ENCODE measurements at regions not wholly inside any gene's neighbourhood (a gene's known extent, or its start where the extent isn't known, plus 50 kb on each side); places are given as distances from the start of the nearest gene placed in this dataset.

- no peak for DNase-seq (ENCODE audit: low read depth in 3 of 3)
These were observed 54.9 kb downstream of the NKX2-1 start for GRCh38 chr14:36465178-36465577.

- DNase-seq (ENCODE audit: low read depth in 3 of 3), result no peak
These were observed 57.1 kb downstream of the NKX2-1 start for GRCh38 chr14:36462890-36463289.

DNA sequence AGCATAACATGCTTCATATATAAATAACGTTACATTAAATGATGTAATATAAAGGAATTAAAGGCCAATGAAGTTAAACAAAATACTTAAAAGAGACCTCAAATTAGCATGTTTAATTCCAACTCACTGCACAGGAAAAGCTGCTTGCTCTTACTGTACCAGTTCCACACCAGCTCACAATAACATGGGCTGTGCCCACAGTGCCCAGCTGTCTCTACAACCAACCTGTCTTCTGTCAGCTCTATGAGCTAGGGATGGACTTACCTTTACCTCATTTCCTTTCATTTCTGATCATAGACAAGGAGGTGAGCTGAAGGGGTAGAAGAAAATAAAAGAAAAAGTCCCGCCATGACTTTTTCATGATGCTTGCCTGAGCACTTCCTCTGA lies 64.8 kb downstream of the NKX2-1 start:
- DNase-seq (ENCODE audit: low read depth in 3 of 3), result no peak

- no peak for DNase-seq (ENCODE audit: low read depth in 3 of 3)
These were observed 65.3 kb downstream of the NKX2-1 start for GRCh38 chr14:36454599-36455240.

DNA sequence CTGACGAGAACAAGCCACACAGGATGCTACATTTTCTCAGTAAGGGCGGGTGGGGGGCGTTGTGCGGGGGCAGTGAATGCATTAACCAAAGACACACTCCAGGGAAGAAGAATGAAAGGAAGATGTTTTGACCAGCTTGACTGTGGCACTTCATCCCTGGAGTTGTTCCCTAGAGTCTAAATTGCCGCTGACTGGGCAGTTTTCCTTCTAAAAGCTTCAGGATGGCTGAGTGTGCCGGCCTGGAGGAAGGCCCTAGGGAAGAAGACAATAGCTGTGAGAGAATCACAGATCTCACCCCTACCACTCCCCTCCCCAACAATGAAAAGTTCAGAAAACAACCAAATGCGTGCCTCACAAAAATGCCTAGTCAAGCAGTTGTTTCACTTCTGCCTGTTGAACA lies 67.2 kb downstream of the NKX2-1 start:
- DNase-seq (ENCODE audit: low read depth in 3 of 3), result no peak

DNA sequence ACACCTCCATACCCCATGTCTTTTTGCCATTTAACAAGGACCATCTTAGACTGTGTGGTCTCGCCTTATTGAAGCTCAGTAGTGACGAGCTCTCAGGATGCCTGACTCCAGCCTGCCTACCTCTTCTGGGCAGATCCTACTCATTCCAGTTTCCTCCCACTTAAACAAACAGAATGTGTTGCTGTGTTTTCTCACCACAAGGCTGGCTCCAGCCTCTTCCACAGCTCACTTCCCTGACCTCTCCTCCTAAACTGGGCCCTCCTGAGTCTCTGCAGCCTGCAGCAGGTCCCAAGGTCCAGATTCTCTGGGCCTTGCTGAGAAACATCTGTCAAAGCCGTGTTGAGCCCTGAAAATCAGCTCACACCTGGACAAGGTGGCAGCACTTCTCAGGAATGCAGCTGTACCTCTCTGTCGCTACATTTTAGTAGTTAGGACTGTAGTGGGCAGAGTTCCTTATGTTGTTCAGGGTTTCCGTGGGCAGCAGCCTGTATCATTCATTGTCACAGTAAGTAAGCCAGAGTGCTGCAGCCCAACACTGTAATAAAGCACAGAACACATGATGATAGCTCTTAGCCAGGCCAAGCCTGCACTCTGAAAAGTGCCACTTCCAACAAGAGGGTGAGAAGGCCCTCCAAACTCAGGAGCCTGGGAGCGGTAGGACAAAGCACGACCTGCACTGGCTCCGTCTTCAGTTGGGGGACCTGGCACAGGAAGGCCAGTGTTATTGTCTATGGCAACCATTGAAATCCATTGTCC lies 68.5 kb downstream of the NKX2-1 start:
- DNase-seq (ENCODE audit: low read depth in 3 of 3), result no peak

- DNase-seq (ENCODE audit: low read depth in 3 of 3), result no peak
These were observed 69.5 kb downstream of the NKX2-1 start for GRCh38 chr14:36450550-36450949.

DNA sequence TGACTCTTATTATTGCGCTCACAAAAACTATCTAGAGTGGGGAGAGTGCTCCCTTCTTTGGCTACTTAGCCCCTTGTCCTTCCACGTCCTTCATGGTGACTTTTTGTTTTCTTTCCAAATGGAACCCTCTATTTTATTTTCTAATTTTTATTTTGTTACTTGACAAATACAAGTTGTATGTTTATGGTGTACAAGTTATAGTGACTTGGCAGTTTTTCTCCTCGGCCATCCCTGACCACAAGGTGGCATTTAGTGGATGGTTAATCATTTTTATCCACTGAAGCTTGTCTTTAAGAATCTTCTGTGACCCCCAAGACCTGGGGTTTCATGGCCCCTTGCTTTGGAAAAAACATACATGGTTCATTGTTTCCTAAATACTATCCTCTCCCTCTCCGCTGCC lies 70.1 kb downstream of the NKX2-1 start:
- DNase-seq (ENCODE audit: low read depth in 3 of 3), result no peak

GRCh38 chr14:36443374-36443773 lies 76.7 kb downstream of the NKX2-1 start:
- no peak for DNase-seq (ENCODE audit: low read depth in 3 of 3)

DNA sequence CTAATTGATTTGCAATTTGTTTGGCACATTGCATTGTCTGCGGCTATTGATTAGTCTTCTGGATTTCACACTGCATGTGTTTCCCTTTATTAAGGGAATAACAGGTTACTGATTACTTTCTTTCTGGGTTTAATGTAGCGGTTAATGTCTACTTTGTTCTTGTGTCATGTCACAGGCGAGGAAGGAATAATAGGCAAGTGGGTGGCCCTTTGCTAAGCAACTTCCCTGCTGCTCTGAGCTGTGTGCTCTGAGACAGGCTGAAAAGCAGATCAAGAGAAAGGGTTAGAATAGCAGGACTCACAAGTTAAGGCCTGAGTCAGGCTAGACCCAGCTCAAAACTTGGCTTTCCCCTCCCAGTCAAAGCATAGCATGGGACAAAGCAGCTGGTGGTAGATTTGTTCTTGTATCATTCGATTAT lies 77.2 kb downstream of the NKX2-1 start:
- DNase-seq (ENCODE audit: low read depth in 3 of 3), result no peak

GRCh38 chr14:36441283-36441682 lies 78.7 kb downstream of the NKX2-1 start:
- no peak for DNase-seq (ENCODE audit: low read depth in 3 of 3)

DNA sequence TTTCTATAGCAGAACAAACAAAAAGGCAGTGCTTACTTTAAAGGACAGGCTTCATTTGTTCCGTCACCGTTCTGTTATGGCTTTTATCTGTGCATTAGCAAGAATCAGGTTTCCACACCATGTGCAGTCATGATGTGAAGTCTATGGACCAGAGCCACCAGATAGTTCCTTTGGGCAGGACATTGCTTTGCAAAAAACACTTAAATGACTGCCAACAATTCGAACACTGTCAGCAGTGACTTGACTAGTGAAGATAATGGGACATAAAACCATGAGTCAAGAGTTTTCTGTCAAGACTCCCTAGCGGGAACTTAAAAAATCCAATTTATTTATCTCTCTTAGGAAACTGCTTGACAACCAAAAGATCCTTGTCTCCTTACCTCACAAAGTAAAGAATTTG lies 80.3 kb downstream of the NKX2-1 start:
- DNase-seq (ENCODE audit: low read depth in 3 of 3), result no peak

GRCh38 chr14:36438883-36439282 lies 81.1 kb downstream of the NKX2-1 start:
- DNase-seq (ENCODE audit: low read depth in 3 of 3), result no peak

DNA sequence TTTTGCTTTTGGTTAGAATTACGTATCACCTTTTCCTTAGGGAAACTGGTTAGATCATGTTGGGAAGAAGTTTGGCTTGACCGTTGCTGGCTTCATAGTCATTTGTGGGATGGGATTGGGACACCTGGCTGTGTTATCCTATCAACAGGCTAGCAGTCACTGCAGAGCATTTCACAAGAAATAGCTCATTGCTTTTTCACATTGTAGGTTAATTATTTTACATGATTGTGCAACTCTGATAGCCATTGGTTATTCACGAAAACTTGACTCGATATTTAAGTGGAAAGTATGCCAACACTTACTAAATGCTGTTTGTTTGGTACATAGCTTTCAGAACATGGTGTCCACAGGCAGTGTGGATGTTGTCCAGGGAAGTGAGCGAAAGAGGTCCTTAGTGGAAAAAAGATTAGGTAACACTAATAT lies 89.4 kb downstream of the NKX2-1 start:
- no peak for DNase-seq (ENCODE audit: low read depth in 3 of 3)

DNA sequence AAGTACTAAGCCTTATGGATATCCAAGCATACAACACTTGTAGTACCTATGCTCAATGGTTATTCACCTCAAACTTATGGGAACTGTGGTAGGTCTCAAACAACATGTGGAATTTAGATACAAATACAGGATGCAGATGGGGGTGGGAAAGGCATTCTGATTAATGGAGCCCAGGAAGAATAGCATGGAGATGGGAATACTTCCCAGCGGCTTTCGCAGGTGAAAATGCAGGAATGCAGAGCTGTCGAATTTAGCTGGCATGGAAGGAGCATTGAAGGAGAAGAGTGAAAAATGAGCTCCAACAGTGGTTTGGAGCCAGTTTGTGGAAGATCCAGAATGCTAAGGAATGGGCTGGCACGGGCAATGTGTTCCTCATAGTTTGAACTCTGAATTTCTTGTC lies 89.9 kb downstream of the NKX2-1 start:
- no peak for DNase-seq (ENCODE audit: low read depth in 3 of 3)

DNA sequence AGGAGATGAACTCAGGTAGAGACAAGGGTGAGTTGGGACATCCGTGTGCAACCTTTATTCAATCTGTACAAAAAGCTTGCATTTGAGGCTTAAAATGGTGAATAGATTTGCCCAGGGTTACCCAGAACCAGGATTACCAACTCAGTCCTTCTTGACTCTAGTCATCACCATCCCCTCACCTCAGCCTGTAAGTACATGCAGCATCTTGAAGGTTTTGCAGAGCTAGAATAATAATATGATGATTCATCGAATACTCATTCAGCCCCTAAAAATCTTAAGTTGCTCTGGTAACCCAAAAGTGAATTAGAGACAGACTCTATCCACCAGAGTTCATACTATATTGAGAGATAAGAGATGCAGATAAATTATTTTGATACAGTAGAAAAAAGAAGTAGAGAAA lies 90.3 kb downstream of the NKX2-1 start:
- no peak for DNase-seq (ENCODE audit: low read depth in 3 of 3)

GRCh38 chr14:36428350-36428749 lies 91.7 kb downstream of the NKX2-1 start:
- no peak for DNase-seq (ENCODE audit: low read depth in 3 of 3)

GRCh38 chr14:36426836-36427235 lies 93.2 kb downstream of the NKX2-1 start:
- DNase-seq (ENCODE audit: low read depth in 3 of 3), result no peak

GRCh38 chr14:36426113-36426512 lies 93.9 kb downstream of the NKX2-1 start:
- DNase-seq (ENCODE audit: low read depth in 3 of 3), result no peak

- no peak for DNase-seq (ENCODE audit: low read depth in 3 of 3)
These were observed 95.4 kb downstream of the NKX2-1 start for GRCh38 chr14:36424478-36425102.

- DNase-seq (ENCODE audit: low read depth in 3 of 3), result no peak
These were observed 96.6 kb downstream of the NKX2-1 start for GRCh38 chr14:36423430-36423829.

- DNase-seq (ENCODE audit: low read depth in 3 of 3), result no peak
These were observed 99.8 kb upstream of the MBIP start for GRCh38 chr14:36420149-36420687.

DNA sequence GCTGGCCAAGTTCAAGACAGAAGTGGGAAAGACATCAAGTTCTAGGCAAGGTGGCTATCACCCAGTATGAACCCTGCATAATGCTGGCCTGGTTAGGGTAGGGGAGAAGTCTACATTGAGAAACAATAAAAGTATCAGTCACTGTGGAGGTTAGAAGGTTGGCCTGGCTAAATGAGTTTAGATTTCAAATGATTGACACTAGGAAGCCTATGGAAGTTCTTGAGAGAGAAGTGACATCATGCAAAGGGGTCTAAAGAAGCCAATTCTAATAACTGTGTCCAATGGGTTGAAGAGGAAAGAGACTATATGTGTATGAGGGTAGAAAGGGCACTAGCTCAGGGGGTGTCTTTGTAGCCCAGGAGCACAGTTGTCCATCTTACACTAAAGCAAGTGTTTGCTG lies 98.5 kb upstream of the MBIP start:
- DNase-seq (ENCODE audit: low read depth in 3 of 3), result no peak

All from stimulated activated CD4-positive, alpha-beta T cell treated with anti-CD3 and anti-CD28 coated beads, TNF-alpha, amount 100 ng/mL, for 4 hours (primary cell).